ENCODE measurements at regions not wholly inside any gene's neighbourhood (a gene's known extent, or its start where the extent isn't known, plus 50 kb on each side); places are given as distances from the start of the nearest gene placed in this dataset.

DNA sequence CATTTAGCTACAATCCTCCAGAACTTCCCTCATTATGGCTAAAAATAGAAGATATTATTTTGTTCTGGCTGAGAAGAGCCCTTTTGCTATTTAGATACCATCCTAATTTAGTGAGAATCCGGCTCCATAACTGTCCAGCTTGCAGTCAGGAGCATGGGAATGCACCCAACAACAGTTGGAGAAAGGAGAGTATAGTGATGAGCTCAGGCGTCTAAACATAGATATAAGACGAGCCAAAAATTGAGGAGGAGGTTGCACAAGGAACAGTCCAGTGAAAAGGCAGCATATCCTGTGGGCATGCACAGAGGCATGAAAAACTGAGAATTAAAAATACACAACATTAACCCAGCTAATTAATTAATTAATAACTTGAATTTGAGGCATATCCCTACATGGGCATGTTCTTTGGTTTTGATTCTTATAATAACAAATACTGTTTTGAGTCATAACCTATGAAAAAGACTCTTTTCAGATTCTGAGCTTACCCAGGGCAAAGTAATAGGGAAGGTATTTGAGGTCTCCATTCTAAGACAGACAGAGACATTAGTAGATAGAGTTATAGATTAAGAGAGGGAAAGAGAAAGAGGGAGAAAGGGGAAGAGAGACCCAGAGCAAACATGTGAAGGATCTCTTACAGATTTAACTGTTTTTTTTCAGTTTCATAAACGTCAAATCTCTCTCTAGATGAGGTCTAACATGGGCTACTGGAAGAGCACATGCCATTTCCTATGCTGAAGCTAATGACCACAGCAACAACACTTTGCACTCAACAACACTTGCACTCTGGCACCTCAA lies 311.2 kb downstream of the OSR1 start:
- no peak for TF ChIP-seq EZH2phosphoT487 (IDR thresholded peaks at IDR 0.05; ENCODE audit: borderline replicate concordance)
- TF ChIP-seq, protein P1, sequence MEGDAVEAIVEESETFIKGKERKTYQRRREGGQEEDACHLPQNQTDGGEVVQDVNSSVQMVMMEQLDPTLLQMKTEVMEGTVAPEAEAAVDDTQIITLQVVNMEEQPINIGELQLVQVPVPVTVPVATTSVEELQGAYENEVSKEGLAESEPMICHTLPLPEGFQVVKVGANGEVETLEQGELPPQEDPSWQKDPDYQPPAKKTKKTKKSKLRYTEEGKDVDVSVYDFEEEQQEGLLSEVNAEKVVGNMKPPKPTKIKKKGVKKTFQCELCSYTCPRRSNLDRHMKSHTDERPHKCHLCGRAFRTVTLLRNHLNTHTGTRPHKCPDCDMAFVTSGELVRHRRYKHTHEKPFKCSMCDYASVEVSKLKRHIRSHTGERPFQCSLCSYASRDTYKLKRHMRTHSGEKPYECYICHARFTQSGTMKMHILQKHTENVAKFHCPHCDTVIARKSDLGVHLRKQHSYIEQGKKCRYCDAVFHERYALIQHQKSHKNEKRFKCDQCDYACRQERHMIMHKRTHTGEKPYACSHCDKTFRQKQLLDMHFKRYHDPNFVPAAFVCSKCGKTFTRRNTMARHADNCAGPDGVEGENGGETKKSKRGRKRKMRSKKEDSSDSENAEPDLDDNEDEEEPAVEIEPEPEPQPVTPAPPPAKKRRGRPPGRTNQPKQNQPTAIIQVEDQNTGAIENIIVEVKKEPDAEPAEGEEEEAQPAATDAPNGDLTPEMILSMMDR (conservative IDR thresholded peaks at IDR 0.05; ENCODE audit: low read length): no peak

Data from Loucy (cell line).